ENCODE measurements at regions not wholly inside any gene's neighbourhood (a gene's known extent, or its start where the extent isn't known, plus 50 kb on each side); places are given as distances from the start of the nearest gene placed in this dataset.
A peak's percentile ranks its signal among the peaks of the same experiment; 100 is the strongest.

DNA sequence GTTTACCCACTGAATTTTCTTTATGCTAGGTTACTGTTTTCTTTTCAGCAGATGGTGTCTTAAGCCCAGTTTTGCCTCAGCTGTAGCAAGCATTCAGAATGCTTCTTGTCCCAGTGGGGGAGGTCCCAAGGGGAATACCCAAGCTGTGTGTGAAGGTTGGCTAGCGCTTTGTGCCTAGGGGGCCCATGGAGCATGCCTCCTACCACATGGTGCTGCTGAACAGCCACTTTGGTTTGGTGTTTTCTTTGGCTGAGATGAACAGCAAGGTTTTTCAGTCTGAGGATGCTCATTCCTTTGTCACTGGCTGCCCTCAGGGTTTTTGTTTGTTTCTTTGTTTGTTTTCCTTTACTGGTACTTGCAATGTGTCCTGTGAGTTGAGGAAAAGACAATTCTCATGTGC, 99.0 kb downstream of the PCDH20 start:
- H4K20me1 ChIP-seq (ENCODE audit: low read length) = no peaks in the 10 kb centered on the region
- TF ChIP-seq CTCF (conservative IDR thresholded peaks at IDR 0.05; ENCODE audit: low read depth, low read length) (no peak), EZH2 (IDR thresholded peaks at IDR 0.05; ENCODE audit: low read length, unreplicated experiment) (no peak), EZH2phosphoT487 (IDR thresholded peaks at IDR 0.05; ENCODE audit: borderline replicate concordance, low read length) (no peak)
- H3K79me2 ChIP-seq (ENCODE audit: low read length) = no peaks in the 10 kb centered on the region
- BruUV-seq (replicated peaks) = no TSS peak
- intact Hi-C loops (cut with micrococcal nuclease) = no loop called here
- CTCF ChIA-PET = no interaction called here
- DNase-seq (no peak), ATAC-seq (no peak)
- no peak overlapping the region for H3K27ac ChIP-seq (ENCODE audit: low read length)
- no peak overlapping the region for H3K4me3 ChIP-seq (ENCODE audit: low read length)
- no peaks in the 10 kb centered on the region for H3K27me3 ChIP-seq (ENCODE audit: low read length)
- no peaks in the 10 kb centered on the region for H3K9me3 ChIP-seq (ENCODE audit: low read length)
- POLR2A ChIA-PET (ENCODE audit: unreplicated experiment) = no interaction called here
- H3K4me2 ChIP-seq (ENCODE audit: low read length) = no peak overlapping the region
- H3F3A ChIP-seq (ENCODE audit: low read length, unreplicated experiment) = no peaks in the 10 kb centered on the region
- no peaks in the 10 kb centered on the region for H3K4me1 ChIP-seq (ENCODE audit: insufficient read depth, low read length)
- no peaks in the 10 kb centered on the region for H3K9me2 ChIP-seq (replicated peaks; ENCODE audit: low read length)
- no peaks in the 10 kb centered on the region for H3K36me3 ChIP-seq (ENCODE audit: low read depth, low read length)
- H3K9ac ChIP-seq (ENCODE audit: low read length) = no peak overlapping the region
- no peak overlapping the region for H2AFZ ChIP-seq (ENCODE audit: low read length)

- no TSS peak for BruUV-seq (replicated peaks)
- intact Hi-C loops (cut with micrococcal nuclease) = no loop called here
- H3K36me3 ChIP-seq (ENCODE audit: low read depth, low read length) = no peaks in the 10 kb centered on the region
- no peak overlapping the region for H3K4me2 ChIP-seq (ENCODE audit: low read length)
- no peaks in the 10 kb centered on the region for H3K9me2 ChIP-seq (replicated peaks; ENCODE audit: low read length)
- no peak for TF ChIP-seq CTCF (conservative IDR thresholded peaks at IDR 0.05; ENCODE audit: low read depth, low read length)
- TF ChIP-seq EZH2phosphoT487 (IDR thresholded peaks at IDR 0.05; ENCODE audit: borderline replicate concordance, low read length) = no peak
- TF ChIP-seq EZH2 (IDR thresholded peaks at IDR 0.05; ENCODE audit: low read length, unreplicated experiment) = no peak
- no peak overlapping the region for H3K27ac ChIP-seq (ENCODE audit: low read length)
- no peak overlapping the region for H3K4me3 ChIP-seq (ENCODE audit: low read length)
- H3K9me3 ChIP-seq (ENCODE audit: low read length) = no peaks in the 10 kb centered on the region
- CTCF ChIA-PET = no interaction called here
- DNase-seq (no peak), ATAC-seq (no peak)
- H3K27me3 ChIP-seq (ENCODE audit: low read length) = no peaks in the 10 kb centered on the region
- no peaks in the 10 kb centered on the region for H3K79me2 ChIP-seq (ENCODE audit: low read length)
- H2AFZ ChIP-seq (ENCODE audit: low read length) = no peak overlapping the region
- no peaks in the 10 kb centered on the region for H3K4me1 ChIP-seq (ENCODE audit: insufficient read depth, low read length)
- POLR2A ChIA-PET (ENCODE audit: unreplicated experiment) = no interaction called here
- no peaks in the 10 kb centered on the region for H4K20me1 ChIP-seq (ENCODE audit: low read length)
- H3K9ac ChIP-seq (ENCODE audit: low read length) = no peak overlapping the region
- H3F3A ChIP-seq (ENCODE audit: low read length, unreplicated experiment) = no peaks in the 10 kb centered on the region
These were observed 121.0 kb downstream of the PCDH20 start for GRCh38 chr13:61294467-61295191.

- H3K4me2 ChIP-seq (ENCODE audit: low read length) = no peak overlapping the region
- H3K36me3 ChIP-seq (ENCODE audit: low read depth, low read length) = no peaks in the 10 kb centered on the region
- no peak overlapping the region for H3K27ac ChIP-seq (ENCODE audit: low read length)
- H3K9me2 ChIP-seq (replicated peaks; ENCODE audit: low read length) = no peaks in the 10 kb centered on the region
- no peaks in the 10 kb centered on the region for H4K20me1 ChIP-seq (ENCODE audit: low read length)
- H3K9ac ChIP-seq (ENCODE audit: low read length) = no peak overlapping the region
- H3K4me3 ChIP-seq (ENCODE audit: low read length) = no peak overlapping the region
- no peaks in the 10 kb centered on the region for H3F3A ChIP-seq (ENCODE audit: low read length, unreplicated experiment)
- TF ChIP-seq CTCF (conservative IDR thresholded peaks at IDR 0.05; ENCODE audit: low read depth, low read length) (peak; percentile 61), EZH2 (IDR thresholded peaks at IDR 0.05; ENCODE audit: low read length, unreplicated experiment) (no peak), EZH2phosphoT487 (IDR thresholded peaks at IDR 0.05; ENCODE audit: borderline replicate concordance, low read length) (no peak)
- POLR2A ChIA-PET (ENCODE audit: unreplicated experiment) = no interaction called here
- intact Hi-C loops (cut with micrococcal nuclease) = loop anchor here (1.0 to 5.0 kb wide), 3 partner anchors 124 to 666 kb away; no protein-coding TSS in a partner anchor
- CTCF ChIA-PET = interaction anchor here (1.4 kb wide), 1 partner anchor 125 kb away, joined by 6 read pairs; no protein-coding TSS in a partner anchor
- no peaks in the 10 kb centered on the region for H3K4me1 ChIP-seq (ENCODE audit: insufficient read depth, low read length)
- H2AFZ ChIP-seq (ENCODE audit: low read length) = no peak overlapping the region
- peak; percentile 71; the same call in 1 of the 2 replicates for ATAC-seq
- H3K9me3 ChIP-seq (ENCODE audit: low read length) = no peaks in the 10 kb centered on the region
- no peaks in the 10 kb centered on the region for H3K27me3 ChIP-seq (ENCODE audit: low read length)
- no TSS peak for BruUV-seq (replicated peaks)
- peak; percentile 42 for DNase-seq
- H3K79me2 ChIP-seq (ENCODE audit: low read length) = no peaks in the 10 kb centered on the region
These were observed 129.4 kb downstream of the PCDH20 start for GRCh38 chr13:61286148-61286745.
